ENCODE measurements at regions not wholly inside any gene's neighbourhood (a gene's known extent, or its start where the extent isn't known, plus 50 kb on each side); places are given as distances from the start of the nearest gene placed in this dataset.

DNA sequence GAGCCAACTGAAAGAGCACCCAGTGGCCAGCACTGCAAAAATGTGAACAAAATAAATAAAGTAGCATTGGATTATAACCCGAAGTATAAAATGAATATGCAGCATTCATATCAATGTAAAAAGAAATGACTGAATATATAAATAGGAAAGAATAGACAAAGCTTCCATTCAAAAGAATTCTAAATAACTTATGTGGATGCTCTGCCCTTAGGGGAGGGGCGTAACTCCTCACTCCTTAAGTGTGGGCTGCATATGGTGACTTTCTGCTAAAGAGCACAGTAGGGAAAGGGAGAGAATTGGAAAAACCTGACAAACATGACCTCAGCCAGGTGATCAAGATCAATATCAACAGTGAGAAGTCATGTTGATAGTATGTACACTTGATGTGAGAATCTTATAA is 109.9 kb upstream of the DOCK1 start:
- ATAC-seq (ENCODE audit: low FRiP score in 2 of 2) (no peak), DNase-seq (no peak)
- Histone ChIP-seq H3K4me3 (no peak overlapping the region), H3K36me3 (no peaks in the 10 kb centered on the region), H3K4me1 (no peaks in the 10 kb centered on the region), H3K27me3 (no peaks in the 10 kb centered on the region), H3K9me3 (peaks cover 0 to 5% (median 2%) of the 10 kb centered on the region in 4 donors), H3K27ac (no peak overlapping the region)
- WGBS, 2 donors: 86 to 88% methylated on average over 2 of the region's 2 CpGs
- TF ChIP-seq POLR2AphosphoS5 (IDR thresholded peaks at IDR 0.05) (no peak), EP300 (IDR thresholded peaks at IDR 0.05) (no peak), POLR2A (IDR thresholded peaks at IDR 0.05) (no peak)
- TF ChIP-seq, protein P1, sequence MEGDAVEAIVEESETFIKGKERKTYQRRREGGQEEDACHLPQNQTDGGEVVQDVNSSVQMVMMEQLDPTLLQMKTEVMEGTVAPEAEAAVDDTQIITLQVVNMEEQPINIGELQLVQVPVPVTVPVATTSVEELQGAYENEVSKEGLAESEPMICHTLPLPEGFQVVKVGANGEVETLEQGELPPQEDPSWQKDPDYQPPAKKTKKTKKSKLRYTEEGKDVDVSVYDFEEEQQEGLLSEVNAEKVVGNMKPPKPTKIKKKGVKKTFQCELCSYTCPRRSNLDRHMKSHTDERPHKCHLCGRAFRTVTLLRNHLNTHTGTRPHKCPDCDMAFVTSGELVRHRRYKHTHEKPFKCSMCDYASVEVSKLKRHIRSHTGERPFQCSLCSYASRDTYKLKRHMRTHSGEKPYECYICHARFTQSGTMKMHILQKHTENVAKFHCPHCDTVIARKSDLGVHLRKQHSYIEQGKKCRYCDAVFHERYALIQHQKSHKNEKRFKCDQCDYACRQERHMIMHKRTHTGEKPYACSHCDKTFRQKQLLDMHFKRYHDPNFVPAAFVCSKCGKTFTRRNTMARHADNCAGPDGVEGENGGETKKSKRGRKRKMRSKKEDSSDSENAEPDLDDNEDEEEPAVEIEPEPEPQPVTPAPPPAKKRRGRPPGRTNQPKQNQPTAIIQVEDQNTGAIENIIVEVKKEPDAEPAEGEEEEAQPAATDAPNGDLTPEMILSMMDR (IDR thresholded peaks at IDR 0.05): no peak

DNA sequence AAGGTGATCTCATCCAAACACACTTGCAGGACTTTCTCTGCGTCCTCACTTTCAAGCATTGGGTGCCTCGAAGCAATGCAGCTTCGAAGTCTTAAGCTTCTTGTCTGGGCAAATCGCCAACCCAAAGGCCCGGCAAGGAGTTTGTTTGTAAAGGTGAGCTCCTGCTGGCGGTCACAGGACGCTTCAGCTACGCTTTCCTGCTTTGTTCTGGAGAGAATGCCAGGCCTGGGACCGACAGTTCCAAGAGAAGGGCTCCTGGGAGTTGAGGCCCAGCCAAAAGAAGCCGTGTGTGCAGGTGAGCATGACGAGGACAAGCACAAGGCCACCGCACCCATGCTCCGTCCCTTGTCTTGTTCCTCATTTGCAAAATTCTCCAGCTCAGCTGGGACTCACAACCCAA is 106.6 kb upstream of the DOCK1 start:
- no peak for TF ChIP-seq EP300 (IDR thresholded peaks at IDR 0.05)
- no peak for TF ChIP-seq POLR2AphosphoS5 (IDR thresholded peaks at IDR 0.05)
- no peak for TF ChIP-seq POLR2A (IDR thresholded peaks at IDR 0.05)
- TF ChIP-seq, protein P1 (IDR thresholded peaks at IDR 0.05): no peak
- Histone ChIP-seq H3K27ac (no peak overlapping the region), H3K27me3 (no peaks in the 10 kb centered on the region), H3K4me3 (no peak overlapping the region), H3K36me3 (no peaks in the 10 kb centered on the region), H3K4me1 (no peaks in the 10 kb centered on the region), H3K9me3 (no peaks in the 10 kb centered on the region)
- DNase-seq (no peak), ATAC-seq (ENCODE audit: low FRiP score in 2 of 2) (no peak)
- WGBS, 2 donors: 66 to 83% methylated on average over 7 to 13 of the region's 13 CpGs

DNA sequence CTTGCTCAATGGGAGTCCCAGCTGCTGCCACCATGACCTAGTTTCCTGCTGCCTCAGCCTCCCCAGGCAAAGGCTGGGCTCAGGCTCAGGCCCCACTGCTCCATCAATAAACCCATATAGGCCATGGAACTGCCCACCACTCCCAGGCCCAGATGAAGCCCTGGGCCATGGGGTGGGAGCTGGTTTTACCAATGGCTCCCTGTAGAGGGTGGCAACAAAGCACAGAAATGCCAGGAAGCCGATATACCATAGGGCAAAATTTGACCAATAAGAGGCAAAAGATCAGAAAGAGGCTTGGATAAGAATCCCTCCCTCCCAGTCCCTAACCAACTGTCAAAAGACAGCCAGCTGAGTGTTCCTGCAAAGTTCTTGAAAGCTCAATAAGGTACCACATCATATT is 101.8 kb upstream of the DOCK1 start:
- H3K27ac ChIP-seq: no peak overlapping the region
- no peaks in the 10 kb centered on the region for H3K36me3 ChIP-seq
- no peaks in the 10 kb centered on the region for H3K4me1 ChIP-seq
- H3K27me3 ChIP-seq: no peaks in the 10 kb centered on the region
- no peak for DNase-seq
- TF ChIP-seq POLR2A (IDR thresholded peaks at IDR 0.05) (no peak), EP300 (IDR thresholded peaks at IDR 0.05) (no peak), POLR2AphosphoS5 (IDR thresholded peaks at IDR 0.05) (no peak)
- TF ChIP-seq, protein P1 (IDR thresholded peaks at IDR 0.05): no peak
- ATAC-seq (ENCODE audit: low FRiP score in 2 of 2): no peak
- H3K9me3 ChIP-seq: no peaks in the 10 kb centered on the region
- H3K4me3 ChIP-seq: no peak overlapping the region
- WGBS, 2 donors: 60 to 88% methylated on average over 1 of the region's 1 CpG

DNA sequence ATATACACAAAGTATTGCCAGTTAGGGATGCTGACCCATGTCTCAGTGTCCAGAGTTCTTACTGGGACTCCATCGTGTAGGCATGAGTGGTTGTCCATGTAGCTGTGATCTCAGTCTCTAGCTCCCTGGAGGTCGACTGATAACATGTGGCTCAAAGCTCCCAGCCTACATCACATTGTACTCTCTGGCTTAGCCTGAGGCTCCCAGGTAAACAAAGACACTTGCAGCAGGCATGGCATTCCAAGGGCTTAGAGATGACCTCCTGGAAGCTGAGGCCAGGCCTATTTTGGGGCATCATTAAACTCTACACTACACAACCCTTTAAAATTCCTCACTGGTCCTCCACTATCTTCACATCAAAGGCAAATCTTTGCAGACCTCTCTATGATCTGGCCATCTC is 100.8 kb upstream of the DOCK1 start:
- H3K27ac ChIP-seq: no peak overlapping the region
- TF ChIP-seq POLR2AphosphoS5 (IDR thresholded peaks at IDR 0.05): no peak
- no peak for TF ChIP-seq EP300 (IDR thresholded peaks at IDR 0.05)
- TF ChIP-seq, protein P1 (IDR thresholded peaks at IDR 0.05): no peak
- TF ChIP-seq POLR2A (IDR thresholded peaks at IDR 0.05): no peak
- DNase-seq (no peak), ATAC-seq (ENCODE audit: low FRiP score in 2 of 2) (no peak)
- H3K36me3 ChIP-seq: no peaks in the 10 kb centered on the region
- WGBS, 2 donors: 73 to 87% methylated on average over 2 of the region's 2 CpGs
- H3K4me1 ChIP-seq: no peaks in the 10 kb centered on the region
- H3K4me3 ChIP-seq: no peak overlapping the region
- no peaks in the 10 kb centered on the region for H3K9me3 ChIP-seq
- H3K27me3 ChIP-seq: no peaks in the 10 kb centered on the region

DNA sequence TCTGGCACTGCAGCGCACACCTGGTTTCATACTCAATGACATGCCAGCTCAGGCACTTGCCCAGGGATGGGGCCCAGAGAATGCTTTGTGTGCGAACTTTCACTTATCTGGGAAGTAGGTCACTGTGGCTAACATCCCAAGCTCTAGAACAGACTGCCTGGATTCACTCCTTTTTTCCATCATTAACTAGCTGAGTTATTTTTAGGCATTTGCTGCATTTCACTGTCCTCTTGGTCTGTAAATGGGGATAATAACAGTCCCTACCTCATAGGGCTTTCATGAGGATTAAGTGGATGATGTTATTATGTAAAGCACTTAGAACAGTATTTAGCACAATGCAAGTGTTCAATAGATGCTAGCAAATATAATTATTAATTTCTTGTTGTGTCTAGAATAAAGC is 98.7 kb upstream of the DOCK1 start:
- no peaks in the 10 kb centered on the region for H3K9me3 ChIP-seq
- TF ChIP-seq POLR2A (IDR thresholded peaks at IDR 0.05) (no peak), POLR2AphosphoS5 (IDR thresholded peaks at IDR 0.05) (no peak), EP300 (IDR thresholded peaks at IDR 0.05) (no peak)
- TF ChIP-seq, protein P1 (IDR thresholded peaks at IDR 0.05): no peak
- no peaks in the 10 kb centered on the region for H3K27me3 ChIP-seq
- H3K4me3 ChIP-seq: no peak overlapping the region
- H3K36me3 ChIP-seq: no peaks in the 10 kb centered on the region
- 90 to 95% methylated on average over 2 of the region's 2 CpGs for WGBS, 2 donors
- H3K4me1 ChIP-seq: no peaks in the 10 kb centered on the region
- ATAC-seq (ENCODE audit: low FRiP score in 2 of 2) (no peak), DNase-seq (no peak)
- no peak overlapping the region for H3K27ac ChIP-seq
